Body of pancreas (tissue), 4 donors: ENCODE measurements at regions not wholly inside any gene's neighbourhood (a gene's known extent, or its start where the extent isn't known, plus 50 kb on each side); places are given as distances from the start of the nearest gene placed in this dataset.

Experiments
- CTCF ChIP-seq, 7 experiments: fragments of 450-650 bp in 4 of 7; fragments of 200-600 bp in 3 of 7; sonication (generic) in 3 of 7; IDR thresholded peaks; one replicate each; pipeline ENCODE4 v1.5.1; 2016 to 2019; ENCODE audit warnings: antibody characterized with exemption in 7 of 7
- POLR2A ChIP-seq, 3 donors: fragments of 450-650 bp; IDR thresholded peaks; one replicate each; pipeline ENCODE4 v1.6.1; 2016; ENCODE audit warnings: antibody characterized with exemption in 3 of 3, mild to moderate bottlenecking in 2 of 3

- no peak for TF ChIP-seq POLR2A (IDR thresholded peaks at IDR 0.05)
- TF ChIP-seq CTCF (IDR thresholded peaks at IDR 0.05), result no peak
These were observed 69.1 kb upstream of the WNT11 start for GRCh38 chr11:76275446-76275845.
